Middle frontal gyrus (tissue), 1 donor: ENCODE measurements at regions not wholly inside any gene's neighbourhood (a gene's known extent, or its start where the extent isn't known, plus 50 kb on each side); places are given as distances from the start of the nearest gene placed in this dataset.

Experiments used
- DNase-seq: peaks from one replicate; pipeline ENCODE4 v3.0.0-alpha.2; 2015; ENCODE audit warnings: low spot score; ENCODE audit errors: extremely low spot score

GRCh38 chr2:120852200-120852815, 116.6 kb downstream of the GLI2 start:
- DNase-seq, result no peak

DNA sequence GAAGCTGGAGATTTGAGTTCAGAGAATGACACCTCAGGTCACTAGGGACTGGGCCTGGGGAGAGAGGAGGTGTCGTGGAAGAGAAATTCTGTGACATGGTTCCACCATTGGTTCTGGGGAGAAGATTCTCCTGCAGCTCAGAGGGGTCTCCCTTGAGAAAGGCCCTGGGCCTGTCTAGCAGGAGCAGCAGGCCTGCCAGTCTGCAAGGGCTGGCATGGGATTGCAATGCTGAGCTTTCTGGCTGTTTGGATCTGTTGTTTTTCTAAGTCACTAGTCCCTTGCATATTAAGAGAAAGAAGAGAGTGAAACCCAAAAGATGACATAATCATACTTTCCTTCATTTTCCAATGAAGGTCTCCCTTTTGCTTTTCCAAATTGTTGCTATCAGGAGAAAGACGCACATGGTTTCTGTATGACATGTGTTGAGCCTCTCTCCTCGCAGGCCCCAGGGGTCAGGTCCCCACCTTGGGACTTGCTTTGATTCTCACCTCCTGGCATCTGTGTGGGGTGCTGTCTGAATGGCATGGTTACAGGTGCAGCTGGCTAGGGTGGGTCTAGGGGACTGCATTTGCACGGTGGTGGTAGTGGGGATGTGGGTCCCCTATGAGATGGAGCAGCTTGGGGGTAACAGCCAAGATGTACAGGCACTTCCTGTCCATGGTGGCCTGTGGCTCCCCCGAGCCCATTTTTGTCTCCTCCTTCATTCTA, 117.8 kb downstream of the GLI2 start:
- DNase-seq, result no peak

- no peak for DNase-seq
Measured at GRCh38 chr2:120854014-120854620, 118.4 kb downstream of the GLI2 start.

- no peak for DNase-seq
Measured at GRCh38 chr2:120854766-120855530, 119.3 kb downstream of the GLI2 start.

GRCh38 chr2:120855855-120856405, 120.3 kb downstream of the GLI2 start:
- no peak for DNase-seq

- DNase-seq, result no peak
Measured at GRCh38 chr2:120856421-120856862, 120.8 kb downstream of the GLI2 start.

DNA sequence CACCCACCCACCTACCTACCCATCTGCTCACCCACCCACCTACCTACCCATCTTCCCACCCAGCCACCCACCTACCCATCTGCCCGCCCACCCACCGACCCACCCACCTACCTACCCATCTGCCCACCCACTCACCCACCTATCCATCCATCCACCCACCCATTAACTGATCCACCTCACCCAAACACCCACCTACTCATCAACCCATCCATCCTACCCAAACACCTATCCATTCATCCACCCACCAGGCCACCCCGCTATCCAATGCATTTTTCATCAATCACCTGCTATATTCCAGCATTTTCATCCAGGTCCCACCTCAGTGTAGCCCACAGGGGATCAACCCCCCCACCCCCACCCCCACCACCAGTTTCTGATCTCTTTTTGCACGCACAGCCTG, 121.8 kb downstream of the GLI2 start:
- no peak for DNase-seq

DNA sequence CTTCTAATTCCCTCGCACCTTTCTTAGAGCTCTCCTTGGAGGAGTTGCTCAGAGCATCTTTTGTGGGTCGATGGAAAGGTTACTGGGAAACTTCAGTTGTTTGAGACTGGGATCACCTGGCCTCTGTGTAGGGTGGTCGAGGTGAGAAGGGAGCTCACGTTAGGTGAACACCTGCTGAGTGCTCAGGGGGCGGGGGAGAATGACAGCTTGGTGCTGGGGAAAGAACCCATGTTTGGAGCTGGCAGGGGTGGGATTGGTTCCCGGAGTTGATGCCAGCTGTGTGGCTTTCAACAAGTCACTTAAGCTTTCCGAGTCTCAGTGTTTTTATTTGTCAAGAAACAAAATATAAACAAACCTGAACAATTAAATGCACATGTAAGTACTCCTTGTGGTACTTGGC, 122.3 kb downstream of the GLI2 start:
- DNase-seq, result no peak

GRCh38 chr2:120858361-120859106, 122.9 kb downstream of the GLI2 start:
- DNase-seq, result no peak

- no peak for DNase-seq
Measured at GRCh38 chr2:120859128-120859527, 123.5 kb downstream of the GLI2 start.

- DNase-seq, result no peak
Measured at GRCh38 chr2:120859814-120860578, 124.3 kb downstream of the GLI2 start.

DNA sequence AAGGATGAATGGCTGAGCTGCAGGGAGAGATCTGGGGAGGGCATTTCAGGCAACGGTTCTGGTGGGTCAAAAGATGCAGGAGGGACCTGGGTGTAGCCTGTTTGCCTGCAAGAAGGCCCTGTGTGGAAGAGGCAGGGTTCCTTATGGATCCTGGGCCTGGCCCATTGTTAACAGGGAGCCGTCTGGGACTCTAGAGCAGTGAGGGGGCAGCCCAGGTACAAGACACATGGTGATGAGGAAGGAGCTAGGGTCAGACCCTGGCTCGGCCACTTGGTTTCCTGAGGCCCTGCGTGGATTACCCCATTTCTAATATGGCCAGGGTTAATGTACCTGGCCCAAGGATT, 124.9 kb downstream of the GLI2 start:
- DNase-seq, result no peak

- DNase-seq, result no peak
Measured at GRCh38 chr2:120861191-120861575, 125.5 kb downstream of the GLI2 start.

- no peak for DNase-seq
Measured at GRCh38 chr2:120861576-120862191, 126.0 kb downstream of the GLI2 start.

DNA sequence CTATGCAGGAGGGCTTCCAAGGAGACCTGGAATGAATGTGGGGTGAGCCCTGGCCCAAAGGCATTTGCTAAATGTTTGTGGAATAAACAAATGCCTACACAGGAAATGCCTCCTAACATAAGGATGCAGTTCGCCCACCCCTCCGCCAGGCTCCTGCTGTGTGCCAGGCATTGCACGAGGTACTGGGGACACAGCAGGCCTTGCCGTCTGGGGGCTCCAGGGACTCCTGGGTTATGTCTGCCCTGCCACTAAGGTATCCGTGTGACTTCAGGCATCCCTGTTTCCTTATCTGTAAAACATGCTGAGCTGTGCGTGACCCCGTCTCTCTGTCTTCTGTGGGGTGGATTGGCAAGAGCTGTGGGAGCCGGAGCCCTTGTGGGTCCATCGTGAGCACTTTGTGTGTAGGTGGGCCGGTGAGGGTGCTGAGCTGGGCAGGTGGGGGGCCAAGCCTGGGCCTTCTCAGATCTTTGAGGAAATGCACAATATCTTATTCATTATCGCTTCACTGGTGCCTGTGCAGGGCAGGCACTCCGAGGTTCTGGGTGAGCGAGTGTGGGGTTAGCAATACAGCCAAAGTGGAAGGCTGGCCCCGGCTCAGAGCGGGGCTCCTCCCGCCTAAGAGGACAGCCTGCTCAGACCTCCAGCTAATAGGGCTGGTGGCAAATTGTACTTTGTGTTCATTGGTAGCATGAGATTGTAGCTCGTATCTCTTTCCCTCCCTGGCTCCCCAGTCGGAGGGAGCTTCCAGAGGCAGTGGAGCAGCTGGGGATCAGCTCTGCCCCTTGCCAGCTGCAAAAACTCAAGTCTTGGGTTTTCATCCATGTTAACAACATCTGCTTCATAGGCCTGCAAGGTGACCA, 126.8 kb downstream of the GLI2 start:
- DNase-seq, result no peak

- no peak for DNase-seq
Measured at GRCh38 chr2:120863146-120863545, 127.5 kb downstream of the GLI2 start.

DNA sequence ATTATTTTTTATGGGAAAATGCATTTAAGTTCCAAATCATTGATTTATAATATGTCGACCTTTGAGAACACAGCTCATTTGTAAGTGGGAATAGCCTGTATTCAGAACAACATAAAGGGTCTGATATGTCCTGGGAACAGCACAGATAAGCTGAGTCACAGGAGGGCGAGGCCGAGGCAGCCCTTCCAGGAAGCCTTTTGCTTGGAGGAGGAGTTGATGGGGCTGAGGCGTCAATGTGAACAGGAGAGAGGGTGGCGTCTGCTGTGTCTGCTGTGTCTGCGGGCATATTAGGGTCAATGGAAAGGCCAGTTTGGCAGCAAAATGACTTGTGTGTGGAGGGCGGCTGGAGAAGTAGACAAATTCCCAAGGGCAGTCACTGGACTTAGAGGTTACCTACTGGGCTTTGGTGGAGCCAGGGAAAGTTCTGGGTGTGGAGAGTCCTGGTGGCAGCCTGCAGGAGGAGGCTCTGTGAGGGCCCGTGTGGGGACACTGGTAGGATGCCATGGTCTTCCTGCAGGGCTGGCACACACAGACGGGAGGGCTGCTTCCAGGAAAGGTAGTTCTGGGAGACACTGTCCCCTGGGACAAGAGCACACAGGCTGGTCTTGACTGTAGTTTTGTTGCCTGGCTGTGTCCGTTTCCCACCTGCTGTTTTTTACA, 128.1 kb downstream of the GLI2 start:
- no peak for DNase-seq

- DNase-seq, result no peak
Measured at GRCh38 chr2:120864981-120865380, 129.3 kb downstream of the GLI2 start.
